GM12801 (cell line): ENCODE measurements at regions not wholly inside any gene's neighbourhood (a gene's known extent, or its start where the extent isn't known, plus 50 kb on each side); places are given as distances from the start of the nearest gene placed in this dataset.

Experiments used
- CTCF ChIP-seq: IDR thresholded peaks from one replicate; pipeline ENCODE4 v1.5.1; 2011; ENCODE audit warnings: control low read depth; ENCODE audit not compliant: insufficient read length; ENCODE audit errors: extremely low read depth

- TF ChIP-seq CTCF, result no peak
Measured at GRCh38 chr4:84341559-84341958, 157.5 kb downstream of the NKX6-1 start.

- TF ChIP-seq CTCF, result no peak
Measured at GRCh38 chr4:84338367-84338766, 160.7 kb downstream of the NKX6-1 start.

GRCh38 chr4:84336964-84337705, 162.0 kb downstream of the NKX6-1 start:
- TF ChIP-seq CTCF, result no peak

GRCh38 chr4:84327526-84327925, 171.6 kb downstream of the NKX6-1 start:
- TF ChIP-seq CTCF, result no peak

GRCh38 chr4:84325625-84326024, 173.5 kb downstream of the NKX6-1 start:
- no peak for TF ChIP-seq CTCF

GRCh38 chr4:84324303-84325245, 174.5 kb downstream of the NKX6-1 start:
- TF ChIP-seq CTCF, result no peak

GRCh38 chr4:84319124-84319523, 180.0 kb downstream of the NKX6-1 start:
- TF ChIP-seq CTCF, result no peak
